ENCODE measurements at regions not wholly inside any gene's neighbourhood (a gene's known extent, or its start where the extent isn't known, plus 50 kb on each side); places are given as distances from the start of the nearest gene placed in this dataset.
A peak's percentile ranks its signal among the peaks of the same experiment; 100 is the strongest.
"Not testable (repeated sequence)": the region's sequence is repeated elsewhere in the genome, so short reads cannot be mapped to it uniquely, and the experiment has no call there.

DNA sequence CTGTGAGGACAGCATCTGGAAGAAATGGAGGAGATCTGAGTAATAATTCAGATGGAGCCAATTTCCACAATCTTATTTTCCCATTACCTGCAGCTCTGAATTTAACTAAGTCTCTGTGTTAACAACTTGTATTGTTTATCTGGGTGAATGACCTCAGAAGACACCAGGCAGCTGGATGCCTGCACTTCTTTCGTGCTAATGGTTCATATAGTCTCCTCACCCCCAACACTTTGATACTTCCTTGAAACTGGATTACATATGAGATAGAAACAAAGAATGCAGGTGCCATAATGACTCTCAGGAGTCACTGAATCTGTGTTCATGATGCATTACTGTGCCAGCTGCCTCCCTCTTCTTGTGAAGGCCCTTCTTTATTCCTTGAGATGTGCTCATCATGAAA, 125.6 kb upstream of the VPREB1 start:
- ChIA-PET CTCF (no interaction called here), POLR2A (ENCODE audit: low non-redundant PET) (no interaction called here)
- TF ChIP-seq, protein P1, sequence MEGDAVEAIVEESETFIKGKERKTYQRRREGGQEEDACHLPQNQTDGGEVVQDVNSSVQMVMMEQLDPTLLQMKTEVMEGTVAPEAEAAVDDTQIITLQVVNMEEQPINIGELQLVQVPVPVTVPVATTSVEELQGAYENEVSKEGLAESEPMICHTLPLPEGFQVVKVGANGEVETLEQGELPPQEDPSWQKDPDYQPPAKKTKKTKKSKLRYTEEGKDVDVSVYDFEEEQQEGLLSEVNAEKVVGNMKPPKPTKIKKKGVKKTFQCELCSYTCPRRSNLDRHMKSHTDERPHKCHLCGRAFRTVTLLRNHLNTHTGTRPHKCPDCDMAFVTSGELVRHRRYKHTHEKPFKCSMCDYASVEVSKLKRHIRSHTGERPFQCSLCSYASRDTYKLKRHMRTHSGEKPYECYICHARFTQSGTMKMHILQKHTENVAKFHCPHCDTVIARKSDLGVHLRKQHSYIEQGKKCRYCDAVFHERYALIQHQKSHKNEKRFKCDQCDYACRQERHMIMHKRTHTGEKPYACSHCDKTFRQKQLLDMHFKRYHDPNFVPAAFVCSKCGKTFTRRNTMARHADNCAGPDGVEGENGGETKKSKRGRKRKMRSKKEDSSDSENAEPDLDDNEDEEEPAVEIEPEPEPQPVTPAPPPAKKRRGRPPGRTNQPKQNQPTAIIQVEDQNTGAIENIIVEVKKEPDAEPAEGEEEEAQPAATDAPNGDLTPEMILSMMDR (conservative IDR thresholded peaks at IDR 0.05; ENCODE audit: low read depth), result no peak
- no peak for DNase-seq (ENCODE audit: low spot score)
- no peak overlapping the region for H3K27ac ChIP-seq

DNA sequence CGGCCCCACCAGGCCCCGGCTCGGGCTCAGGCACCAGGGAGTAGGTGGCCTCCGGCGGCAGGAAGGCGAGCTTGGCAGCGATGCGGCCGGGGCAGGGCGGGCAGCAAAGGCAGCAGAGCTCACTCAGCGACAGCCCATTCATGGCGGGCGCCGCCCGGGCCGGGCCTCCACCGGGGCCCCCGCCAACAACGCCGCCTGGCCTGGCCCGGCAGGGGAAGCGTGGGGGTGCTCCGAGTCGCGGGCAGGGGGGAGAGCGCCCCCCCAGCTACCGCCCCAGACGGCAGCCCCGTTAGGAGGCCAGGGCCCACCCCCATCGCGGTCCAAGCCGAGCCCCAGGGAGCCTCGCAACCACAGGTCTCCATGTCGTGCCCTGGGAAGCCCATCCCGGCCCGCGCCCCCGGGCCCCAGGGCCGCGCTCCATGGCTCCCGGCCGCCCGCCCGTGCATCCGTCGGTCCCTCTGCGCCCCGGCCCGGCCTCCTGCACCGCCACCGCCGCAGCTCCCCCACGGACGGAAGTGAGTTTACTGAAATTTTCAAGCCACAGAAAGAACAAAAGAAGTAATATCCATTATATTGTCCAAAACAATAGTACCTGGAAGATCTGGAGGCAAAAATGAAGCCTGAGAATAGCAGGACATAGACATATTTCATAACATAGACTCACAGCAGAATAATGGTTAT, 126.6 kb upstream of the VPREB1 start:
- CTCF ChIA-PET; POLR2A ChIA-PET (ENCODE audit: low non-redundant PET); H3K27ac ChIP-seq: not testable (repeated sequence)

DNA sequence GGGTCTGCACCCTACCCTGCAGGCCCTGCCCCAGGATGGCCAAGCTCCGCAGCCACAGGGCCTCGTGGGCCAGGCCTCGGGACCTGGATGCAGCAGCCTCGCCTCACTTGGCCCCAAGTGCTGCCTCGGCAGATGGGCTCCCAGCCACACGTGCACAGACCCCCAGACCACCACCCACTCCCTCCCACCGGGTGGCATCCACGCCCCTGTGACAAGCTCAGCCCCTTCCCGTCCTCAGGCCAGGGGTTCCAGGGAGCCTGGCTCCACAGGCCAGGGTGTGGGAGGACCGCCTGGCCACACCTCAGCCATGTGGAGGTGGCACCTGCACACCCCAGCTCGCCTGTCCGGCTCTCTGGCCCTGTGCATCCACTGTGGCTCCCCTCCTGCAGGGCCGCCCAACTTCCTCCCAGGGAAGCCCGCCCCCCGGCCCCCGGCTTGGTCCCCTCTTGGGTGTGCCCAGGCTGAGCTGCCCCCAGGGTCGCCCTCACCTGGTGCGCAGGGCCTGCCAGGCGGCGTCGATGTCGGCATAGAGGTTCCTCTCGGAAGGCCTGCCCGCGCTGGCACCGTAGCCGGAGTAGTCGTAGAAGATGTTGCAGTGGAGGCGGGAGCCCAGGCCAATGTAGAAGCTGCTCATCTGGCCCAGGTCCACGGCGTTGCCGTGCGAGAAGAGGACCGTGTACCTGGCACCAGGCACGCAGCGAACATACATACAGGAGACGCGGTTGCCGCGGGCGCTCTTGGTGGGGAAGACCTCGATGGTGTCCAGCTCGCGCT, 127.4 kb upstream of the VPREB1 start:
- CTCF ChIA-PET; POLR2A ChIA-PET (ENCODE audit: low non-redundant PET); DNase-seq (ENCODE audit: low spot score); H3K27ac ChIP-seq: not testable (repeated sequence)

More for the DNA sequence above, 126.6 kb upstream of the VPREB1 start:
- DNase-seq (ENCODE audit: low spot score), result not testable (repeated sequence)

DNA sequence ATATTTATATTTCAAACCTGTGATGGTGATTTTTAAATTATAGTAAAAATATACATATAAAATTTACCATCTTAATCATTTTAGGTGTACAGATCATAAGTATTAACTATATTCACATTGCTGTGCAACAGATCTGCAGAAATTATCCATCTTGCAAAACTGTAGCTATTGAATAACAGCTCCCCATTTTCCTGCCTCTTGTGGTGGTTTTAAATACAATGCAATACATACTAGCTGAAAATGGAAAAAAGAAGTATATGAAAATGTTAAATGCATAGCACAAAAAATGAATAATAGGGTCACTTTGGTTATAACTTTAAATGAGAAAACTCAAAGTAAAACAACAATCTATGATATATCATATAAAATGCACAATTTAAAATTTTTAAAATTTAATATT, 130.9 kb upstream of the VPREB1 start:
- DNase-seq (ENCODE audit: low spot score), result no peak
- ChIA-PET CTCF (no interaction called here), POLR2A (ENCODE audit: low non-redundant PET) (no interaction called here)
- no peak overlapping the region for H3K27ac ChIP-seq
- TF ChIP-seq, protein P1 (conservative IDR thresholded peaks at IDR 0.05; ENCODE audit: low read depth), result no peak

DNA sequence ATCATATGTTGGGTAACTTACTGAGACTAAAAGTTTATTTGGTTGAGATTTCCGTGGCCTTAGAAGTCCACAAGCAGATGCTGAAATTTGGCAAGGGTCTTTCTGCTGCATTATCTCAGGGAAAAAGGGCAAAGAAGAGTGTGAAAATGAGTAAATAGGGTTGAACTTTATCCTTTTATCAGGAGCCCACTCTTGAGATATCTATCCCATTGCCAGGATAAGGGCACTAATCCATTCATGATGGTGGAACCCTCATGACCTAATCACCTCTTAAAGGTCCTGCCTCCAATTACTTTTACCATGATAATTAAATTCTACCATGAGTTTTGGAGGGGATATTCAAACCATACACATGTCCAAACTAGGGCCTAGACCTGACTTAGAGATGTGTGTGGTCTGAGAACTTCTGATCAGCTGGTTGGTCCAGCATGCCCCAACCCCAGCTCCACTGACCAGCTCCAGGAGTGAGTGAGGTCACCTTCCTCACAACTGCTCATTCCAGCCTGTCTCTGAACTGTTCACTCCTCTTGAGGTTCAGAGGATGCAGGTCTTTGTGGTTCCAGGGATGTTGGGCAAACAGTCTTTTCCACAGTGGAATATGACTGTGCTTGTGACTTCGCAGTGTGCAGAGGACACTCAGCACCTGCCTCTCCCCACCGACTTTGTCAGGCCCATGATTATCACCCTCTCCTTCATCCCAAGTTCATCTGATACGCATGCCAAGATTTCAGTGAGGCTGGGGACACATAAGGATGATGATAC, 130.1 kb upstream of the TOP3B start:
- ChIA-PET POLR2A (ENCODE audit: low non-redundant PET) (no interaction called here), CTCF (no interaction called here)
- no peak overlapping the region for H3K27ac ChIP-seq
- TF ChIP-seq, protein P1 (conservative IDR thresholded peaks at IDR 0.05; ENCODE audit: low read depth), result no peak
- no peak for DNase-seq (ENCODE audit: low spot score)

DNA sequence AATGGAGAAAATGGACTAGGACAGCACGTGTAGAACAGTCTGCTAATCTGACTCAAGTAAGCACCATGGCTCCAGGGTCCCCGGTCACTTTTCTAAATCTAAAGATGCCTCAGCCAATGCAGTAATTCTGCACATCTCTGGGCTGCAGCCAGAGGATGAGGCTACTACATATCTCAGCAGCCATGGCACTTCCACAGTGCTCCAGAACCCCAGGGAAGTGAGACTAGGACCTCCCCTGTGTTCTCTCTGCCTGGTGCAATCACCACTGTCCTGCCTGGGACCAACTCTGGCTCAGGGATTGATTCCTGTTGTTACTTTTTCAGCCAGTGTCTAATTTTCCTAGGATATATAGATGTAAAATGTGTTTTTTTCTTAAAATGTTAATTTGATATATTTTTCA, 129.4 kb upstream of the TOP3B start:
- TF ChIP-seq, protein P1 (conservative IDR thresholded peaks at IDR 0.05; ENCODE audit: low read depth), result no peak
- H3K27ac ChIP-seq, result peak overlapping the region; percentile 98
- CTCF ChIA-PET, result interaction anchor here (1.2 kb wide), 1 partner anchor 37 kb away, joined by 4 read pairs; no protein-coding TSS in a partner anchor
- no peak for DNase-seq (ENCODE audit: low spot score)
- POLR2A ChIA-PET (ENCODE audit: low non-redundant PET), result no interaction called here

DNA sequence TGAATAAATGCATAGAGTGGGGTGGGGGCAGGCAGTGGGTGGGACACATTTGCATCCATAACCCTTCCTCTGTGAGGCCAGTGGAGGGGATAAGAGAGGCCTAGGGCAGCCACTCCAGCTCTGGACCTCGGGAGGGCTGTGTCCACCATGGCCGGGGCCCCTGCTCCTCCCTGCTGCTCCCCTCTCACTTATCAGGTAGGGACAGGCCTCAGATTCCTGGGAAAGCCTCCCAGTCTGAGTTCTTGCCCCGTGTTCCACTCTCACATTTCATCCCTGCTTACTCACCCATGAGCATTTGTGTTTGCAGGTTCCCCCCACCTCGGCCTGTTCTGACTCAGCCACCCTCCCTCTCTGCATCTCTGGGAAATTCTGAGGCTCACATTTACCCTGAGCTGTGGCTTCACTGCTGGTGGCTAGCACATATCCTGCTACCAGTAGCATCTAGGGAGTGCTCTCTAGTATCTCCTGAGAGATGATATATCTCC, 128.7 kb upstream of the TOP3B start:
- CTCF ChIA-PET, result interaction anchor here (0.5 to 1.8 kb wide), 7 partner anchors 12 to 90 kb away, joined by 3 to 7 read pairs (median 4); no protein-coding TSS in a partner anchor
- peak overlapping the region; percentile 98 for H3K27ac ChIP-seq
- POLR2A ChIA-PET (ENCODE audit: low non-redundant PET), result interaction anchor here (0.9 kb wide), 1 partner anchor 41 kb away, joined by 4 read pairs; no protein-coding TSS in a partner anchor
- TF ChIP-seq, protein P1 (conservative IDR thresholded peaks at IDR 0.05; ENCODE audit: low read depth), result no peak; the same call in 1 of the 2 replicates
- DNase-seq (ENCODE audit: low spot score), result peak; percentile 89
